G401 (cell line): ENCODE measurements at regions not wholly inside any gene's neighbourhood (a gene's known extent, or its start where the extent isn't known, plus 50 kb on each side); places are given as distances from the start of the nearest gene placed in this dataset.

Source experiments
- DNase-seq: peaks from one replicate; pipeline ENCODE4 v3.0.0-alpha.2; 2015; ENCODE audit warnings: low spot score
- in situ Hi-C: cut with HindIII; loops from 2 replicates; pipeline ENCODE4 v1.10.0; 2016; ENCODE audit warnings: low sequenced_read_pairs, mixed read lengths

DNA sequence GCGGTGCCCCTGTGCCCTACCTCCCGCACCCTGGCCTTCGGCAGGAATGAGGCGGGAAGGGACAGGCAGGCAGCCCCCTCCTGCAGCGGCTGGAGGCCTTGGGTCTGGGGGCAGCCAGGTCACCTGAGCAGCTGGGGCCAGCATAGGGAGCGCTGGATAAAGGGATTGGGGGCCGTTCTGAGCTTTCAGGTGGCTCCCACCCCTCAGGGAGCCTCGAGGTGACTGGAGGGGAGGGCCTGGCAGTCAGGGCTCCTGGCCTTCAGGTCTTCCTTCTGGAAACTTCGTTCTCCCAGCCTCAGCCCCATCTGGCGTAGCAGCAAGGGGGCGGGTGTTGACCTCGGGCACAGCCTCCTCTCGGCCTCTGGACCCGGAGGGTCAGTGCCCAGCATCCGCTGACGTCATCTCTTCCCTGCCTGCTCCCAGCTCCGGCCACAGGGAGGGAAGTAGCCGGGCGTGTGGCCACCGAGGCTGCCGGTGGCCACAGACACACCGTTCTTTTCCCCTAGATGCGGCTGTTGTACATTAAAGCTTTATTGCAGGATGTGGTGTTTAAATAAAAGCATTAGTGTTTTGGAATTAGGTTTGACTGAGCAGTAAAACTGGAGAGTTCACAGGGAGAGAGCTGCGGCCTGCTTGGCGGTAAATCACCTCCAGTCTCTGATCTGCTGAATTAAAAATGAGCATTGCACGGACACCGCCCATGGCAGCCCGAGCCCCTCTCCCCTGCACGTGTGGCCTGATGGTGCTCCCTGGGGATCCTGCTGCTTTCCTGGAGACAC lies 80.0 kb upstream of the GATA5 start:
- DNase-seq = no peak
- in situ Hi-C loops = no loop called here

DNA sequence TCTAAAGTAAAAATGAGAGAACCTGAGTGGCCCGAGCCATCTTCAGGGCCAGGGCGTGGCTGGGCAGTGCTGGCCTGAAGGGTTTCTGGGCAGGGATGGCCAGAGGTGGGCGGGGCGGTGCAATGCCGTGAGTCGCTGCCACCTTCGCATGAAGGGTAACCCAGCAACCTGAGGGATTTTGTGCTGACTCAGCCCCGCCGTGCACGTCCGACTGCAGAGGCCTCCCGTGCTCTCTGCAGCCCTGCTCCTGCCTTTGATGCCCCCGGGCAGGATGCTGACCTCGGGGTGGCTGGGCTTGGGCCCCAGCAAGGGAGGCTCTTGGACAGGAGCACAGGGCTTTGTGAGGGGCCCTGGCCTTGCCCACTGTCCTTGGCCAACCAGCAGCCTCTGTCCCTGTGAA lies 81.7 kb upstream of the GATA5 start:
- in situ Hi-C loops = no loop called here
- DNase-seq = no peak

DNA sequence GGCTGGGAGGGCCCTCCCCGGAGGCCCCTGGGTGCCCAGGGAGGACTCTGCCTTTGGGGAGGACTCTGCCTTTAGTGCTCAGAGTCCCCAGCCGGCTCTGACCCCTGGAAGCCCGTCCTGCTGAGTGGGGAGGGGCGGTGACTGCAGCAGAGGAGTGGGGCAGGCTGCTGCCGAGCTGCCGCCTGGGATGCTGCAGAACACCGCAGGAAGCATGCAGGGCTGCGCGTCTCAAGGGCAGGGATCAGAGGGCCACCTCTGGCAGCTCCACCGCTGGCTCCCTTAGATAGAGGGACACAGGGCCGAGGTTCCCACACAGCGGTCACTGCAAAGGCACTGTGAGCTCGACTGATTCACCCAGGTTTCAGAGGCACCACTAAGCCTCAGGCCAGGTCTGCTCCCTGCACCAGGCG lies 82.2 kb upstream of the GATA5 start:
- no peak for DNase-seq
- in situ Hi-C loops = no loop called here

DNA sequence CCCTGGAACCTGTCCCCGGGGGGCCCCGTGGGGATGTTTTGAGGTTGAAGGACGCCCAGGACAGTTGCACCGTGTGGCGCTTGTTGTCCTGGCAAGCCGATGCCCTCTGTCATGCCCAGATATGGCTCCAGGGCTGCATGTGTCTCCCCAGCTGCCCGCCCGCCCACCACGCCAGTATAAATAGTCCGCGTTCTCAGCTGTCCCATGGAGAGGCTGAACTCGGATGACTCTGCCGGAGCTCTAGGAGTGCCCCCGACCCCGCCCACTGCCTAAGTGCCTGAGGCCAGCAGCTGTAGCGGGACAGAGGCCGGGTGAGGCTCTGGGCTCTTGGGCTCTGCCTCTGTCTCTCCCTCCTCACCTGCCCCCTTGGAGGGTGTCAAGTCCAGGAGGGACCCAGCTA lies 83.0 kb upstream of the GATA5 start:
- DNase-seq = no peak

DNA sequence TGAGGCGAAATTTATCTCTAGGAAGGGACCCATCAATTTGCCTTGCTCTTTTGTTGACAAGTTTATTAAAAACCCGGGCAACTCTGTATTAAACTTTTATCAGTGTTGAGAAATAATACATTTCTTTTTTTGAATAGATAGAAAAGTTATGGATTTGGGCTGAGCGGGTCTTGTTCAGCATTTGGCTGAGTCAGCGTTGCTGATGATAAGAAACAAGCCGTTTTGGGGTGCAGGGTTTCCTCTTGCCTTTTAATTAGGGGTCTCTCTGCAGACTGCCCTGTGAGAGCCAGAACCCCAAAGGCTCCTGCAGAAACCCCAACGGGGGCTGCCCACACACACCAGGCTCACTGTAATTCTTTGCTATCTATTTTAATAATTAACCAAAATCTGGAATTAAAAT lies 82.1 kb upstream of the SLCO4A1 start:
- in situ Hi-C loops = no loop called here
- no peak for DNase-seq

More for the DNA sequence above, 83.0 kb upstream of the GATA5 start:
- in situ Hi-C loops = no loop called here

DNA sequence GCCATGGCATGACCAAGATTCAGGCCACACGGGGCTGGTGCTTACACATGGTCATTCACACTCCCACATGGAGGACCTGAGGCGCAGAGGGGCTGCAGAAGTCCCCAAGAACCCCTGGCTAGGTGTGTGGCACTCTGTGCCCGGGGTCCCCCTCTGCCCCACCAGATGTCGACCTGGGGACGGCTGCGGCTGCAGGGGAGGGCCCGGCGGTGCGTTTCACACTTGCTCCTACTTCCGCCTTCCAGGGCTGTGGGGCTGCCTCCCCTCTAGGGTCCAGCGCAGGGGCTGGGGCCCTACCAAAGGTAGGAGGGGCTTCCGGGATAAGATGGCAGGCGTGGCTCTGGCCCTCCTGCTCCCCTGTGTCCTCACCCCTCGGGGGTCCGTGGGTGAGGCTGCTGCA lies 81.1 kb upstream of the SLCO4A1 start:
- DNase-seq = no peak
- in situ Hi-C loops = no loop called here

DNA sequence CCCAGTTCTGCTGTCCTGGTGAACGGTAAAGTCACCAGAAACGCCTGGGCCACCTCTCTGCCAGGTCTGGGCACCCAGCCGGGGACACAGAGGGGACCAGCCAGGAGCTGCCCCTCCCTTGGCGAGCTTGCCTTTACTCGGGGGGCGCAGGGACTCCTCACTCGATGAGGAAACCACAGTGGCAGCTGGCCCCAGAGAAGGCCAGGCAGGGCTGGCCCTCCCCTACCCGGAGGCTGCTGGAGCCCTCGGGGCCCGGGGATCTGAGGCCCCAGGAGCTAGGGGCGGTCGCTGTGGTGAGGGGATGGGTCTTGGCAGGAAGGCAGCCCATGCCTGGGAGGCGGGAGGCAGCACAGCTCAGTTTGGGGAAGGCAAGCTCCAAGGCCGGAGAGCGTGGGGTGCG lies 80.4 kb upstream of the SLCO4A1 start:
- no peak for DNase-seq
- in situ Hi-C loops = no loop called here

DNA sequence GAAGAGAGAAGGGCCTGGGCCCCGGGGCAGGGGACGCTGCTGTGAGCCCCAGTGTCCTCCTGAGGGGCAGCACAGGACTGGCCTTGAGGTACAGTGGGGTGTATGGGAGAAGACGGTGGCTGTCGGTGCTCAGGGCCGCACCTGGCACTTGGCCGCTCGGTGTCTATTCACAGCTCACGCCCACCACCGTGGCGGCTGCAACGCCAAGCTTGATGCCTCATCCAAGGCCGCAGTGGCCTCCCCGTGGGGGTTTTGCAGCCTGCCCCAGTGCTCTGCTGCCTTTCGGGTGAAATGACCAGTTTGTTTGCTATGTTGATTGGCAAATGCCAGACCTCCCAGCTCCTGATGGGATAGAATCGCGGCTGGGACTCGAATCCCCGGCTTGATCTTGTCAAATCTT lies 79.5 kb upstream of the SLCO4A1 start:
- DNase-seq = no peak
- in situ Hi-C loops = no loop called here

DNA sequence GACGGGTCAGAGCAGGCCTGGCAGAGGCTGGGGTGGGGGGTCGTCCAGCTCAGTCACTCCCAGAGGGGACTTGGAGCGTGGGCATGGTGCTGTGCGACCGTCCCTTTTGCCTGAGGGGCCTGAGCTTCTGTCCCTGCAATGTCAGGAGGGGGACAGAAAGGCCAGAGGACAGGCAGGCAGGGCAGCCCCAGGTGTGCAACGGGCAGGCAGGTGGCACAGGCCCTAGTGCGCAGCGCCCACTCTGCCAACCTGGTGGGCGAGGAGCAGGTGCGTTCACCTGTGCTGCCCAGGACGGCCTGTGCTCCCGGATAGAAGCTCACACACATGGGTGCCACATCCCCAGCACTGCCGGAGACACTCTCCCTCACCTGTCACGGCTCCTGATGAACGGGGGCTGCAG lies 78.7 kb upstream of the SLCO4A1 start:
- in situ Hi-C loops = no loop called here
- DNase-seq = no peak

DNA sequence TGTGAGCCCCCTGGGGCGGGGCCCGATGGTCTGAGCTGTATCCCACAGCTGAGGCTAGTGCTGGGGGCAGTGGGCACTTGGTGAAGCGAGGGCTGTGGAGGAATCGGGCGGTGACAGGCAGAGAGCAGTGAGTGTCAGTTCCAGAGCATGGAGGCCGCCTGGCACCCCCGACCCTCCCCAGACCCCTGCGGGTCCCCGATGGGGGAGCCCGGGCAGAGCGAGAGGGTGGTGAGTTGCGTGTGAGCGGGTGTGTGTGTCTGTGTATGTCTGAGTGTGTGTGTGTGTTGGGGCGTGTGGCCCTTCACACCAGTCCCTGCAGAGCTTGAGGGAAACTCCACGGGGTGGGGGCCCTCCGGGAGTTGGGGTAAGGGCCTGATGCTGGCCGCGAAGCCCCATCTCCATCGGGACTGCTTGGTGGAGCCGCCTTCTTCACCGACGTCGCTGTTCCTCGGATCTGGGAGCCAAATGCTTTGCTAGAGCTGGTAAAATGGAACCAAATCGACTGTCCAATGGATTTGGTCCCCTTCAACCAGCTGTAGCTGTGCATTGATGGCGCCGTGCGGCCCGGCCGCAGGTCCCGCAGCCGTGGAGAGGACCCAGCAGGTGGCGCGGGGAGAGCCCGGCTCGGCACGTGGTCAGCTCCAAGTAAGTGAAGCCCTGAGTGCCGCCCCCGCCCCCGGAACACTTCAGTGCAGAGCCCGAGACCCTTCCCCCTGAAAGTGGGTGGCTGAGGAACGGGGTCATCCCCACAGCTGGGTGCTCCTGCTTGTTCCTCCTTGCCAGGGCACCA lies 77.7 kb upstream of the SLCO4A1 start:
- DNase-seq = no peak

DNA sequence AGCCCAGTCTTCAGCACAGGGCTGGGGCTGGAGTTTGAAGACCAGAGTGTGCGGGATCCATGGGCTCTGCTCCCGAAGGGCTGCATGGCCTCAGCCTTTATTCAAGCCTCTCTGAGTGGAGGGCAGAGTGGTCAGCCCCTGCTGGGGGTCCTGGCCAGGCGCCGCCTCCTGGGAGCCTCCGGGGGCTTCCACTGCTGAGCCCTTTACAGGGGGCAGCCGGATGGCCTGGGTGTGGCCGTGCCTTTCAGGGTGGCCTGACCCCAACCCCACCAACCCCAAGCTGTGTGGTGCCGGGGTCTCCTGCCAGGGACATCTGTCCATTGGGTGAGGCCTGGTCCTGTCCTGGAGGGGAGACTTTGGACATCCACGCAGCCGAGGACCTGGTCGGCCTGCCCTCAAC lies 76.0 kb upstream of the SLCO4A1 start:
- in situ Hi-C loops = no loop called here
- no peak for DNase-seq

More for the DNA sequence above, 77.7 kb upstream of the SLCO4A1 start:
- in situ Hi-C loops = no loop called here

DNA sequence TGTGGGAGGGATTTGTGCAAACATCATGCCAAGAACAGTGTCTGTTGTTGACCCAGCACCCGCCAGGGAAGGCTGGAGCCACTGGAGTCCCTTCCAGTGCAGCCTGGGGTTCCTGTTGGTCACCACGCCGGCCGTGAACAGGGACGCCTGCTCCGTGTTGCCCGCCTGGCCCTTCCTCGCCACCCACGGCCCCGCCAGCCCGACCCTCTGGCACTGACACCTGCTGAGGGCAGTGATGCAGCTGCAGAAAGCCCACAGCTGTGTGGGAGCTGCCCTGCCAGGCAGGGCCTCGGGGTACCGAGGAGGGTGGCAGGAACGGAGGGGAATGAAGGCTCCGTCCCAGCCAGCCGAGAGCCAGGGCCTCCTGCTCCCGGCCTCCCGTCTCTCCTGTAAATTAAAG lies 75.5 kb upstream of the SLCO4A1 start:
- no peak for DNase-seq
- in situ Hi-C loops = no loop called here

DNA sequence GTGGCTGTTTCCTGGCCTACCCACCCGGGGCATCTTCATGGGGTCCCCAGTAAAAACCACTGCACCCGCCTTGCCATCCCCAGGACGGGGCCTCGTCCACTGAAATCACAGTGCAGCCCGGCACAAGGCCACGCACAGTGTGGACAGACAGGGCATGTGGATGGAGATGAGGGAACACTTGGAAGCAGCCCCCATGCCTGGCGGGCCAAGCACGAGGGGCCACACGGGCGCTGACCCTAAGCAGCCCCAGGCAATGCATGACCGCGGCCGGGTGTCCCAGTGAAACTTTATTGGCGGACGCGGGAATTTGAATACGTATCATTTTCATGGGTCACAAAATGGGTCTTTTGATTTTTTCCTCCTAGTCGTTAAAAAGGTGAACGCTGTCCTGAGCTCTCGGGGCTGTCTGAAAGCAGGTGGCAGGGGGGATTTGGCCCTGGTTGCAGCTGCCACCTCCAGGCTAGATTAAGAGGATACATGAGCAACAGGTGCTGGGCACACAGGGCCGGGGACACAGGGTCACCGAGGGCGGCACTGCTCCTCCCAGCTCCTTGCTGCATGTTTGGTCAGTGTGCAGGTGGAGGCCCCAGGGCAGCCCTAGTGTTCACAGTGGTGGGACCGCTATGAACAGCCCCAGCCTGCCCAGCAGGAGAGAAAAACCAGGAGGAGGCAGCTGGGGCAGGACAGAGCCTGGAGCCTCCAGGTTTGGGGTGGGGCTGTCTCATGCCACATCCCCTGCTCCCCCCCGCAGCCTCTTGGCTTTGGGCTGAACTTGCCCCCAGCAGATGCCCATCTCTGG lies 74.9 kb upstream of the SLCO4A1 start:
- in situ Hi-C loops = no loop called here
- DNase-seq = no peak

DNA sequence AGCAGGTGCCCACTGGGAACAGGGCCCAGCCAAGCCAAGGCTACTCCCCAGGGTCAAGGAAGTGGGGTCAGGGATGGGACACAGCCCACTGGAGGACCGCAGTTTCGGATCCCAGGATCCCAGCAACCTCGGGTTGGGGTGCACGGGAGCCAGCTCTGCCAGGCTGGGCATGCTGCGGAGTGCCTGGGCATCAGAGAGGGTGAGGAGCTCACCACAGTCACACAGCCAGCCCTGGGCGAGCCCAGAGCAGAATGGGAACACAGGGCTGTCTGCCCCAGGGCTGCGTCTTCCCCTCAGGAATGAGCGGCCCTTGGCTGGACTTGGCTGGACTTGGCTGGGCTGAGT lies 74.3 kb upstream of the SLCO4A1 start:
- no peak for DNase-seq
- in situ Hi-C loops = no loop called here

DNA sequence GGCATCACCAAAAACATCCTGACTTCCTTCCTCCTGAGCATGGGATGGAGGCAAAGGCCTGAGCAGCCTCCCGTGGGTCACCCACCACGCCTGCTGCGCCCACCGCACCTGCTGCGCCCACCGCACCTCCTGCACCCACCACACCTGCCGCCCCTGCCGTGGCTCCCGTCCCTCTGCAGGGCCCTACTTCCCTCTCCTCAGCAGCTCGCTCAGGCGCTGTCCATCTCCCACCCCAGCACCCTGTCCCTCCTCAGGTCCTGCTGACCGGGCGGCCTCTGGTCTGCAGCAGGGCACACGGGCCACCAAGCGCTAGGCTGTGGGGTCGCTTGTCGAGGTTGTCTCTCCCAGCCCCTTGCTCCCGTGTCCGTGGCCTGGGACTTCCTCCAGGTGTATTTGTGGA lies 72.7 kb upstream of the SLCO4A1 start:
- in situ Hi-C loops = no loop called here
- DNase-seq = no peak

DNA sequence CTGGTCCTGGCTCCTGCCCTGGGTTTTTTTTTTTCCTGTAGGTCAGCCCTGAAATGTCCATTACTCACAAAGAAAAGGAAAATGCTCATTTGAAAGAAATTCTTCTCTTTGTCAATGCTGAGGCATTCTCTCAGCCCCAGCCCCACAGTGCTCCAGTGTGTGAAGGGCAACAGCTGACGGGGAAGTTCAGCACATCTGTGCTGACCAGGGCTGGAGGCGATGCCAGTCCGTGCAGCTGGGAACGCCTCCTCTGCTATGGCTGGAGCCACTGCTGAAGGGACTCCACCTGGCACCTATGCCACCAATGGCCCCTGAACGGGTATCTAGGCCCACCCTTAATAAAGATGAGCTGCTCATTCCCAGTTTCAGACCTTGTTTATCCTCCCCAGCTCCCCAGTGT lies 71.9 kb upstream of the SLCO4A1 start:
- in situ Hi-C loops = no loop called here
- no peak for DNase-seq

DNA sequence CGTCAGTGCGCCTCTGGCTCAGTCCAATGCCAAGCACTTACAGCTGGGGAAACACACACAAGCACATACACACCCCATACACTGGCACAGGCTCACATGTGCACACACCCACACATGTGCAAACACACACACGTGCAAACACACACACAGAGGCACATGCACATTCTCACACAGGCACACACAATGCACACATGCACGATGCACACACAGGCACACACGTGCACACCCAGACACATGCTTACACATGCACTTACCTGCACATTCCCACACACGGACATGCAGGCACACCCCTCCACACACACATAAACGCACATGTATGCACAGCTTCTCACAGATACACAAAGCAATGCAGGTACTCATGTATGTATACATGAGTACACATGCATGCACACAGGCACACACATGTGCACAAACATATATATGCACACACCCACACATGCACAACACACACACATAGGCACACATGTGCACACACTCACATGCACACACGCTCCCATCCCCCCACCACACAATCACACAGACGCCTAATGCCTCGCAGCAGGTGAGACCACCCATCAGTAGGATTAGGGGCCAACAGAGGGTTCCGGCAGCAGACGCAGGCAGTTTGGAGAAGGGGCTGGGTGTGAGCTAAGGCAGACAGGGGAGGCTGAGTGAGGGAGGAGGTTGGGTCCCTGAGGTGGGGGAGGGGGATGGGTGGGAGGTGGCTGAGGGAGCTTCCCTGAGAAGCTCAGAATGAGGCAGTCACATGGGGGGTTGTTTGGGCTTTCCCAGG lies 71.2 kb upstream of the SLCO4A1 start:
- in situ Hi-C loops = no loop called here
- no peak for DNase-seq

DNA sequence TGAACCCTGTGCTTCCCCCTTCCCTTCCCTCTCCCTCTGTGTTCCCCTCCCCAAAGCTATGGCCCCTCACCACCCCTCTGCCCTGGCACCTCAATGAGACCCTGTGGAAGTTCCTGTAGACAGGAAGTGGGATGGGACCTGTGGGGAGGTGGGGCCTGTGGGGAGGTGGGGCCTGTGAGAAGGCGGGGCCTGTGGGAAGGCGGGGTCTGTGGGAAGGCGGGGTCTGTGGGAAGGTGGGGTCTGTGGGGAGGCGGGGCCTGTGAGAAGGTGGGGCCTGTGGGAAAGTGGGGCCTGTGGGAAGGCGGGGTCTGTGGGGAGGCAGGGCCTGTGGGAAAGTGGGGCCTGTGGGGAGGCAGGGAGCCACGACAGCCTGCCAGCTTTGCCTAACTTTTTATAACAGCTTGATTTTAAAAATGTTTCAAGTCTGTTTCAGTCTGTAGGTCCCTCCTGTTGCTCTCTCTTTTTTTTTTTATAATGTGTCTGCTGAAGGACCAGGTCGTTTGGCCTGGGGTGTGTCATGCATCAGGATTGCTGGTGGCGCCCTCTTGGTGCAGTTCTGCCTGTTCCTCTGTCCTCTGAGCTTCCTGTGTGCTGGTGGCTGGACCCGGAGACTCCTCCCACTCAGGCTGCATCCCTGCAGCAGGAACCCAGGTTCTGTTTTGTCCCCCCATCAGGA lies 70.5 kb upstream of the SLCO4A1 start:
- DNase-seq = no peak
- in situ Hi-C loops = no loop called here

DNA sequence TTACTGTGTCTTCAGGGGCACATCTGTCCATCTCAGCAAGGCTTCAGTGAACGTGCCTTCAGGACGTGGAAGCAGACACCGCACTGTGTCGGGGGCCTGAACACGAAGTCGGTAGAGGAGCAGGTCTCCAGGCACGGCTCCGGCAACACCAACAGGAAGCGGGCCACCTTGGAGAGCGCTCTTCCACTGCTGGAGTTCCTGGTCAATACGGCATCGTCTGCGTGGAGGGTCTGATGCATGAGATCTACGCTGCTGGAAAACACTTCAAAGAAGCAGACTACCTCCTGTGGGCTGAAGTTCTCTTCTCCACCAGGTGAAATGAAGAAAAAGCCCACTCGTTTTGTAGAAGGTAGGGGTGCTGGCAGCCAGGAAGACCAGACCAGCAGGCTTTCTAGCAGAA lies 69.3 kb upstream of the SLCO4A1 start:
- in situ Hi-C loops = no loop called here
- no peak for DNase-seq
